ENCODE measurements at regions not wholly inside any gene's neighbourhood (a gene's known extent, or its start where the extent isn't known, plus 50 kb on each side); places are given as distances from the start of the nearest gene placed in this dataset.

GRCh38 chr18:5628512-5629255 is 84.9 kb upstream of the EPB41L3 start:
- no peak for TF ChIP-seq CTCF (conservative IDR thresholded peaks at IDR 0.05; ENCODE audit: low read depth)
- H3K27ac ChIP-seq: no peak overlapping the region
- ChIA-PET POLR2A (ENCODE audit: low non-redundant PET) (no interaction called here), CTCF (no interaction called here)
- no peak for DNase-seq (ENCODE audit: low spot score)

- POLR2A ChIA-PET (ENCODE audit: low non-redundant PET): no interaction called here
- TF ChIP-seq CTCF (conservative IDR thresholded peaks at IDR 0.05; ENCODE audit: low read depth): no peak
- CTCF ChIA-PET: no interaction called here
- no peak overlapping the region for H3K27ac ChIP-seq
- no peak for DNase-seq (ENCODE audit: low spot score)
These were observed 84.1 kb upstream of the EPB41L3 start for GRCh38 chr18:5627776-5628511.

- ChIA-PET CTCF (no interaction called here), POLR2A (ENCODE audit: low non-redundant PET) (no interaction called here)
- no peak for TF ChIP-seq CTCF (conservative IDR thresholded peaks at IDR 0.05; ENCODE audit: low read depth)
- DNase-seq (ENCODE audit: low spot score): no peak
- H3K27ac ChIP-seq: no peak overlapping the region
These were observed 82.5 kb upstream of the EPB41L3 start for GRCh38 chr18:5626130-5626880.

GRCh38 chr18:5625076-5625475 is 81.3 kb upstream of the EPB41L3 start:
- ChIA-PET POLR2A (ENCODE audit: low non-redundant PET) (no interaction called here), CTCF (interaction anchor here (0.7 kb wide), 1 partner anchor 87 kb away, joined by 5 read pairs; no protein-coding TSS in a partner anchor)
- no peak for TF ChIP-seq CTCF (conservative IDR thresholded peaks at IDR 0.05; ENCODE audit: low read depth)
- H3K27ac ChIP-seq: no peak overlapping the region
- DNase-seq (ENCODE audit: low spot score): no peak

- TF ChIP-seq CTCF (conservative IDR thresholded peaks at IDR 0.05; ENCODE audit: low read depth): no peak
- CTCF ChIA-PET: interaction anchor here (0.7 kb wide), 1 partner anchor 28 kb away, joined by 3 read pairs; no protein-coding TSS in a partner anchor
- H3K27ac ChIP-seq: no peak overlapping the region
- DNase-seq (ENCODE audit: low spot score): no peak
- POLR2A ChIA-PET (ENCODE audit: low non-redundant PET): no interaction called here
These were observed 79.1 kb upstream of the EPB41L3 start for GRCh38 chr18:5622905-5623304.

- ChIA-PET CTCF (interaction anchor here (0.6 kb wide), 1 partner anchor 119 kb away, joined by 3 read pairs; no protein-coding TSS in a partner anchor), POLR2A (ENCODE audit: low non-redundant PET) (no interaction called here)
- no peak overlapping the region for H3K27ac ChIP-seq
- DNase-seq (ENCODE audit: low spot score): no peak
- TF ChIP-seq CTCF (conservative IDR thresholded peaks at IDR 0.05; ENCODE audit: low read depth): no peak
These were observed 76.5 kb upstream of the EPB41L3 start for GRCh38 chr18:5620289-5620688.
